Parathyroid adenoma (tissue), 2 donors: ENCODE measurements at regions not wholly inside any gene's neighbourhood (a gene's known extent, or its start where the extent isn't known, plus 50 kb on each side); places are given as distances from the start of the nearest gene placed in this dataset.

Experiments
- H2AFZ ChIP-seq: fragments of 300-600 bp; sonication (generic); one replicate; pipeline ENCODE4 v1.7.0; 2017; ENCODE audit warnings: antibody characterized with exemption, mild to moderate bottlenecking
- H3K27ac ChIP-seq: fragments of 300-600 bp; sonication (generic); one replicate; pipeline ENCODE4 v1.7.0; 2017
- H3K27me3 ChIP-seq: fragments of 300-600 bp; sonication (generic); one replicate; pipeline ENCODE4 v1.7.0; 2017; ENCODE audit warnings: low read length; ENCODE audit not compliant: control insufficient read depth, insufficient read depth
- H3K36me3 ChIP-seq: fragments of 300-600 bp; sonication (generic); one replicate; pipeline ENCODE4 v1.7.0; 2017; ENCODE audit warnings: low read length; ENCODE audit not compliant: control insufficient read depth, insufficient read depth
- H3K4me1 ChIP-seq: fragments of 300-600 bp; sonication (generic); one replicate; pipeline ENCODE4 v1.7.0; 2017; ENCODE audit warnings: control low read depth
- H3K4me2 ChIP-seq: fragments of 300-600 bp; sonication (generic); one replicate; pipeline ENCODE4 v1.7.0; 2017; ENCODE audit warnings: low read length
- H3K4me3 ChIP-seq: fragments of 300-600 bp; sonication (generic); one replicate; pipeline ENCODE4 v1.7.0; 2017; ENCODE audit warnings: low read depth, low read length
- H3K79me2 ChIP-seq: fragments of 300-600 bp; sonication (generic); one replicate; pipeline ENCODE4 v1.7.0; 2017; ENCODE audit warnings: control low read depth
- H3K9ac ChIP-seq: fragments of 300-600 bp; sonication (generic); one replicate; pipeline ENCODE4 v1.7.0; 2017; ENCODE audit warnings: mild to moderate bottlenecking
- H3K9me3 ChIP-seq: fragments of 300-600 bp; sonication (generic); one replicate; pipeline ENCODE4 v1.7.0; 2017; ENCODE audit warnings: low read length; ENCODE audit not compliant: control insufficient read depth
- CTCF ChIP-seq: fragments of 300-600 bp; sonication (generic); IDR thresholded peaks from one replicate; pipeline ENCODE4 v1.7.0; 2017; ENCODE audit warnings: antibody characterized with exemption, mild to moderate bottlenecking
- donor health status: primary hyperparathyroidism.

GRCh38 chr2:239611222-239611795 is 210.5 kb upstream of the HDAC4 start:
- Histone ChIP-seq H3K27me3 (no peaks in the 10 kb centered on the region), H3K79me2 (no peaks in the 10 kb centered on the region), H3K4me2 (no peak overlapping the region), H3K9me3 (no peaks in the 10 kb centered on the region), H3K36me3 (no peaks in the 10 kb centered on the region), H3K4me3 (no peak overlapping the region), H3K4me1 (no peaks in the 10 kb centered on the region), H3K9ac (no peak overlapping the region), H2AFZ (no peak overlapping the region), H3K27ac (no peak overlapping the region)
- TF ChIP-seq CTCF, result no peak

GRCh38 chr2:239610457-239611221 is 209.8 kb upstream of the HDAC4 start:
- Histone ChIP-seq H3K9me3 (no peaks in the 10 kb centered on the region), H3K4me2 (no peak overlapping the region), H3K27me3 (no peaks in the 10 kb centered on the region), H3K9ac (no peak overlapping the region), H3K36me3 (no peaks in the 10 kb centered on the region), H3K27ac (no peak overlapping the region), H3K79me2 (no peaks in the 10 kb centered on the region), H3K4me3 (no peak overlapping the region), H2AFZ (no peak overlapping the region), H3K4me1 (no peaks in the 10 kb centered on the region)
- no peak for TF ChIP-seq CTCF

- Histone ChIP-seq H3K36me3 (no peaks in the 10 kb centered on the region), H3K4me2 (no peak overlapping the region), H2AFZ (no peak overlapping the region), H3K27ac (no peak overlapping the region), H3K4me3 (no peak overlapping the region), H3K9me3 (no peaks in the 10 kb centered on the region), H3K79me2 (no peaks in the 10 kb centered on the region), H3K4me1 (no peaks in the 10 kb centered on the region), H3K27me3 (no peaks in the 10 kb centered on the region), H3K9ac (no peak overlapping the region)
- no peak for TF ChIP-seq CTCF
These were observed 208.9 kb upstream of the HDAC4 start for GRCh38 chr2:239609607-239610310.

- no peaks in the 10 kb centered on the region for H3K9me3 ChIP-seq
- H2AFZ ChIP-seq, result no peak overlapping the region
- TF ChIP-seq CTCF, result no peak
- H3K4me2 ChIP-seq, result no peak overlapping the region
- no peaks in the 10 kb centered on the region for H3K79me2 ChIP-seq
- no peaks in the 10 kb centered on the region for H3K27me3 ChIP-seq
- H3K36me3 ChIP-seq, result no peaks in the 10 kb centered on the region
- H3K4me3 ChIP-seq, result no peak overlapping the region
- H3K27ac ChIP-seq, result no peak overlapping the region
- no peaks in the 10 kb centered on the region for H3K4me1 ChIP-seq
- no peak overlapping the region for H3K9ac ChIP-seq
These were observed 208.3 kb upstream of the HDAC4 start for GRCh38 chr2:239609162-239609561.
